Ascending aorta (tissue), 2 donors: ENCODE measurements at regions not wholly inside any gene's neighbourhood (a gene's known extent, or its start where the extent isn't known, plus 50 kb on each side); places are given as distances from the start of the nearest gene placed in this dataset.
A peak's percentile ranks its signal among the peaks of the same experiment; 100 is the strongest.

ENCODE experiments used
- DNase-seq, 2 donors: peaks; one replicate each; pipeline ENCODE4 v3.0.0-alpha.2; 2019; ENCODE audit warnings: low spot score in 2 of 2
- H3K27ac ChIP-seq, 2 donors: fragments of 200-600 bp; sonication (generic); one replicate each; pipeline ENCODE4 v1.5.1; 2016 to 2017; ENCODE audit warnings: mild to moderate bottlenecking in 1 of 2
- H3K27me3 ChIP-seq: fragments of 200-600 bp; sonication (generic); one replicate; pipeline ENCODE4 v1.5.1; 2017
- H3K36me3 ChIP-seq, 2 donors: fragments of 200-600 bp; sonication (generic); one replicate each; pipeline ENCODE4 v1.5.1; 2016
- H3K4me1 ChIP-seq, 2 donors: fragments of 200-600 bp; sonication (generic); one replicate each; pipeline ENCODE4 v1.5.1; 2016 to 2017; ENCODE audit warnings: mild to moderate bottlenecking in 1 of 2
- H3K4me3 ChIP-seq, 2 donors: fragments of 200-600 bp; sonication (generic); one replicate each; pipeline ENCODE4 v1.5.1; 2016 to 2017; ENCODE audit warnings: mild to moderate bottlenecking in 1 of 2
- H3K9me3 ChIP-seq, 2 donors: fragments of 200-600 bp; sonication (generic); one replicate each; pipeline ENCODE4 v1.5.1; 2016
- intact Hi-C: fragments of 100-400 bp; cut with DNase I; formaldehyde crosslinking; loops from one replicate; pipeline ENCODE4 v1.15.1; 2023
- TF ChIP-seq, protein P1 (sequence below), 3 experiments: fragments of 200-600 bp in 2 of 3; fragments of 450-650 bp in 1 of 3; sonication (generic) in 2 of 3; IDR thresholded peaks; one replicate each; pipeline ENCODE4 v1.5.1; 2016 to 2019; ENCODE audit warnings: antibody characterized with exemption in 3 of 3, mild to moderate bottlenecking in 1 of 3, moderate library complexity in 1 of 3

DNA sequence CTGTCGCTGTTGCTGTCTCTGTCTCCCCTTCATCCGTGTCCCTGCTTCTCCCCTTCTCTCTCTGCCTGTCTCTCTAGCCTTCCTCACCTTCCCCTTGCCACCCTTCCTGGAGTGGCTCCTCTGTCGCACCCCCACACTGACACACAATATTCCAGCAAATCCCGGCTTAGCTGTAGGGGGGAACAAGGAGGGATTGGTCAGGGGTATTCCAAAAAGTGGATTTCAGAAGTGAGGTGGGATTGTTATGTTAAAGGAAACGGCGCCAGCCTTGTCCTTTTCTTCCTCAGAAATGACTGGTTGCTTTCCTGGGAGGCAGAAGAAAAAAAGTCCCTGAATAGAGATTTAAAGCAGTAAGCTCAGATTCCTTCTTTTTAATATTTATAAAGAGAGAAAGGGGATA lies 76.3 kb upstream of the SIRPA start:
- Histone ChIP-seq H3K4me3 (no peak overlapping the region), H3K27me3 (no peaks in the 10 kb centered on the region), H3K36me3 (no peaks in the 10 kb centered on the region), H3K9me3 (peaks cover 5 to 20% of the 10 kb centered on the region in 2 donors), H3K27ac (peak overlapping the region; percentile 80 to 92), H3K4me1 (peaks cover 15 to 45% of the 10 kb centered on the region in 2 donors)
- TF ChIP-seq, protein P1, sequence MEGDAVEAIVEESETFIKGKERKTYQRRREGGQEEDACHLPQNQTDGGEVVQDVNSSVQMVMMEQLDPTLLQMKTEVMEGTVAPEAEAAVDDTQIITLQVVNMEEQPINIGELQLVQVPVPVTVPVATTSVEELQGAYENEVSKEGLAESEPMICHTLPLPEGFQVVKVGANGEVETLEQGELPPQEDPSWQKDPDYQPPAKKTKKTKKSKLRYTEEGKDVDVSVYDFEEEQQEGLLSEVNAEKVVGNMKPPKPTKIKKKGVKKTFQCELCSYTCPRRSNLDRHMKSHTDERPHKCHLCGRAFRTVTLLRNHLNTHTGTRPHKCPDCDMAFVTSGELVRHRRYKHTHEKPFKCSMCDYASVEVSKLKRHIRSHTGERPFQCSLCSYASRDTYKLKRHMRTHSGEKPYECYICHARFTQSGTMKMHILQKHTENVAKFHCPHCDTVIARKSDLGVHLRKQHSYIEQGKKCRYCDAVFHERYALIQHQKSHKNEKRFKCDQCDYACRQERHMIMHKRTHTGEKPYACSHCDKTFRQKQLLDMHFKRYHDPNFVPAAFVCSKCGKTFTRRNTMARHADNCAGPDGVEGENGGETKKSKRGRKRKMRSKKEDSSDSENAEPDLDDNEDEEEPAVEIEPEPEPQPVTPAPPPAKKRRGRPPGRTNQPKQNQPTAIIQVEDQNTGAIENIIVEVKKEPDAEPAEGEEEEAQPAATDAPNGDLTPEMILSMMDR (IDR thresholded peaks at IDR 0.05), result no peak
- peak in 1 of 2 donors; percentile 5 for DNase-seq
- intact Hi-C loops, result loop anchor here (5.0 to 10.0 kb wide), 5 partner anchors 73 to 1164 kb away; partner anchors contain the start of genes FAM110A, SDCBP2 and SRXN1

DNA sequence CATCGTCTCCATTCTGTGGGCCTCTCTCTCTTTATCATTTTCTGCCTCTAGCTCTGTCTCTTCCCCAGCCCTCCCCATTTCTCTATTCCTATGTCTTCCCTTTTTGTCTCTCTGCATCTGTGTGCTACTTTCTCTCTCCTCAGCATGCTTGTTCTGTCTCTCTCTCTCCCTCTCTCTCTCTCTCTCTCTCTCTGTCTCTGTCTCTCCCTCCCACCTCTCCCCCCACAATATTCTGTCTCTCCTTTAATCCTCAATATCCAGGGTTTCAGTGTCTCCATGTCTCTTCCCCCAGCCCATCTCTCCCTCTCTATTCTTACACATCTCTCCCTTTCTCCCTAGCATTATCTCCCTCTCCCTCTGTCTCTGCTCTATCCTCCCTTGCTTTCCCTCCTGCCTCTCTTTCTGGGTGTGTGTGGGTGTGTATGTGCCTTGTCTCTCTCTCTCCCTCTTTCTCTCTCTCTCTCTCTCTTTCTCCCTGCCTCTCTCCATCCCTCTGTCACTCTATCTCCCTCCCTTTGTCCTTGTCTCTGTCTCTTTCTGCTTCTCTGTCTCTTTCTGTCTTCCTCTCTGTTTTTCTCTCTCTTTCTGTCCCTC lies 76.9 kb upstream of the SIRPA start:
- TF ChIP-seq, protein P1 (IDR thresholded peaks at IDR 0.05), result no peak
- H3K4me3 ChIP-seq, result no peak overlapping the region
- peaks cover 21 to 51% of the 10 kb centered on the region in 2 donors for H3K4me1 ChIP-seq
- H3K36me3 ChIP-seq, result no peaks in the 10 kb centered on the region
- DNase-seq, result no peak
- H3K27me3 ChIP-seq, result no peaks in the 10 kb centered on the region
- H3K27ac ChIP-seq, result peak overlapping the region; percentile 80 to 92
- H3K9me3 ChIP-seq, result peaks cover 5 to 18% of the 10 kb centered on the region in 2 donors
- intact Hi-C loops, result loop anchor here (5.0 to 10.0 kb wide), 5 partner anchors 74 to 1164 kb away; partner anchors contain the start of genes FAM110A, SDCBP2 and SRXN1

DNA sequence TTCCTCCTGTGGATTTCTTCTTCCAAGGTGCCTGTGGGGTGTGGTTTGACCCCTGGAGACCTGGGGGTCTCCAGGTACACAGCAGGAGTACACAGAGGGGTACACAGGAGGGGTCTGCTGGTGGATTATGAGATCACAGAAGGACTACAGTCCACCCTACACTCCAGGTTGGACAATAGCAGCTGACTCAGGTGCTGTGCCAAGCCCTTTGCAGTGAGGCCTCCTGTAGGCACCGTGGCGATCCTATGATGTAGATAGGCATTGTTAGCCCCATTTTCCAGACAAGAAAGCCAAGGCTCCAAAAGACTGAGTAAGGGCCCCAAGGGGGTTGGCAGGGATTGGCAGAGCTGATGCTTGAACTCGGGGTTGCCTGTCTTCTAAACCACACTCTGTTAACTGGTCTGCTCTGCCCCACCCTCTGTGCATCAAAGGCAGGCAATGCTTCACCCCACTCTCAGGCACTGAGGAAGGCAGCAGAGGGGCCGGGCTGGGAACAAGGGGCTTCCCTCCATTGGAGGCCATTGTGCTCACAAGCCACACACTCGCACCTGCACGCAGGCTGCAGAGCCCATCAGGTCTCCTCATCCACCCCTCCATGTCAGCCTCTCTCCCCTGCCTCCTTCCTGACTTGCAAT lies 77.5 kb upstream of the SIRPA start:
- Histone ChIP-seq H3K27ac (peak overlapping the region; percentile 80 to 92), H3K4me3 (no peak overlapping the region), H3K27me3 (no peaks in the 10 kb centered on the region), H3K9me3 (peaks cover 5 to 11% of the 10 kb centered on the region in 2 donors), H3K4me1 (peaks cover 24 to 55% of the 10 kb centered on the region in 2 donors), H3K36me3 (no peaks in the 10 kb centered on the region)
- DNase-seq, result peak in 1 of 2 donors; percentile 52
- intact Hi-C loops, result loop anchor here (5.0 to 10.0 kb wide), 5 partner anchors 75 to 1163 kb away; partner anchors contain the start of genes FAM110A, SDCBP2 and SRXN1
- TF ChIP-seq, protein P1 (IDR thresholded peaks at IDR 0.05), result no peak

DNA sequence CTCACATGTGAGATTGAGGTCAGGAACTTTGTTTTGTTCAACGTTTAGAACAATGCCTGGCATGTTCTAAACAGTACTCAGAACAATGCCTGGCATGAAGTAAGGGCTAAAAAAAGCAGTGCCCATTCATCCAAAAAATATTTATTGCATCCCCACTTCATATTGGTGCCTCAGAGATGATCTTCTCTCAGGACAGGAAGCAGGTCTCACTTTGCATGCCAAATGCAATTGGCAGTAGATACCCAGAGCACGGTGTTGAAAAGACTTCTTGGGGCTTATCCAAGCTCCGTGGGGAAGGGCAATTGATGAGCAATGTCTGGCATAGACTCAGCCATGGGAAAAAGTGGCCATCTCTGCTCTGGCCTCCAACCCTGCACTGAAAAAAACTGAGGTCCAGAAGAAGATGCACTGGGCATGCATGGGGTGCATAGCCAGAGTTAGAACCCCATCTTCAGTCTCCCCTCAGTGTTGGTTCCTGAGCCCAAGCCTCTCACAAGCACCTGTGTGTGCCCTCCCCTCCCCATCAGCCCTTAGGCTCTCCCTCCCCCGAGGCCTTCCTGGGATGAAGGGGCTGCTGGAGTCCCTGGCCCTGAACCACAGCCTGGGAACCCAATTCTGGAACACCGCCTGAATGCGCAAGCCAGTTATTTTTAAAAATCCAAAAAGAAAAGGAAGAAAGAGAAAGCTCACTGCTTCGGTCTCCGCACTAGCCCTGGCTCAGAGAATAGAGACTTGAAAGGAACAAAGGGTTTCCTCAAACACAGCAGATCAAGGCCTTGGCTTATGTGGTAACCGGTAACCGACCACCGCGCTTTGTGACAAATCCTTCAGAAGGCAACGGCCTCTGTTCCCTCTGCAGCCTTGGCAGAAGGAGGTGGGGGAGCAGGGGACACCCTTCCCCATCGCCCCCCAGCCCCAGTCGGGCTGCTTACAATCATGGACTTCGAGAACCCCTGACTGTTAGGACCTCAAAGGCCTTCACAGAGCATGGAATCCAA lies 78.5 kb upstream of the SIRPA start:
- intact Hi-C loops, result loop anchor here (5.0 to 10.0 kb wide), 5 partner anchors 76 to 1162 kb away; partner anchors contain the start of genes FAM110A, SDCBP2 and SRXN1

More for the DNA sequence above, 78.5 kb upstream of the SIRPA start:
- no peaks in the 10 kb centered on the region for H3K27me3 ChIP-seq
- DNase-seq, result no peak
- peaks cover 0 to under 1% of the 10 kb centered on the region in 2 donors for H3K9me3 ChIP-seq
- H3K4me1 ChIP-seq, result peaks cover 34 to 65% of the 10 kb centered on the region in 2 donors
- TF ChIP-seq, protein P1 (IDR thresholded peaks at IDR 0.05), result no peak
- peak overlapping the region; percentile 80 to 92 for H3K27ac ChIP-seq
- no peaks in the 10 kb centered on the region for H3K36me3 ChIP-seq
- peak overlapping the region in 1 of 2 donors; percentile 37 for H3K4me3 ChIP-seq
